ENCODE measurements at regions not wholly inside any gene's neighbourhood (a gene's known extent, or its start where the extent isn't known, plus 50 kb on each side); places are given as distances from the start of the nearest gene placed in this dataset.
"Not testable (repeated sequence)": the region's sequence is repeated elsewhere in the genome, so short reads cannot be mapped to it uniquely, and the experiment has no call there.

- not testable (repeated sequence) for H3K36me3 ChIP-seq (ENCODE audit: low read length); H3K27me3 ChIP-seq (ENCODE audit: low read length); H3F3A ChIP-seq (ENCODE audit: insufficient read depth); H3K4me2 ChIP-seq (ENCODE audit: low read depth, low read length, poor library complexity, severe bottlenecking); H3K27ac ChIP-seq (ENCODE audit: low read depth, low read length); H3K9me2 ChIP-seq (replicated peaks; ENCODE audit: insufficient read depth, low read length); H3K4me3 ChIP-seq (ENCODE audit: insufficient read depth, low read length, poor library complexity, severe bottlenecking); H3K79me2 ChIP-seq (ENCODE audit: insufficient read depth, low read length); H4K20me1 ChIP-seq (ENCODE audit: low read depth, low read length); H3K9ac ChIP-seq (ENCODE audit: low read length); H2AFZ ChIP-seq (ENCODE audit: low read depth, low read length, severe bottlenecking)
- peaks cover 19% of the 10 kb centered on the region; the same call in 1 of the 2 replicates for H3K9me3 ChIP-seq (ENCODE audit: insufficient read depth, low read length)
These were observed 215.4 kb downstream of the NNT start for GRCh38 chr5:43818394-43818793.

DNA sequence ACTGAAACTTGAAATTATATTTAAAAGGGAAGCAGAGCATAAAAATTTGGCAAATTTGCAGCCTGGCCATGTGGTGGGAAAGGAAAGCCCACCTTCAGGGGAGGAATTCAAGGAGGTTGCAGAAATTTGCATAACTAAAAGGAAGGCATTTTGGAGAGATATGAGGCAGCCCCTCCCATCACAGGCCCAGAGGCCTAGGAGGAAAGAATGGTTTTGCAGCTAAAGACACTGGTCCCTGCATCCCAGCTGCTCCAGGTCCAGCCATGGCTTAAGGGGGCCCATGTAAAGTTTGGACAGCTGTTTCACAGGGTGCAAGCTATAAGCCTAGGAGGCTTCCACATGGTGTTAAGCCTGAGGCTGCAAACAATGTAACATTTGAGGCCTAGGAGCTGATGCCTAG, 212.5 kb downstream of the NNT start:
- no peak for TF ChIP-seq EZH2phosphoT487 (conservative IDR thresholded peaks at IDR 0.05; ENCODE audit: low read length)

DNA sequence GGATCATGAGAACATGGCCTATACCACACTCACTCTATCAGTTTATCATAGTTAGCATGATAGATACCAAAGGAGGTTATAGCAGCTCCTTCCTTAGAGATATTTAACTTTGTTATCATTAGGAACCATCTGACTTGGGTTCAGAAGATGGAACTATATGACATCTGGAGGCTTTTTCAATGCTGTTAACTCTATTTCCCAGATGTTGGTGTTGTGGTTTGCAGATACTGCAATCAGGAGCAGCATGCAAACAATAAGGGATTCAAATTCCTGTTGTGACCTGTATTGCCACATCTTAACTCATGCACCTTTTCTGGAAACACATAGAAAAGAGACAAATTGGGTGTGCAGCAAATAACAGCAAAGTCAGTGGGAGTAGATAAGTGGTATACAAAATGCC, 201.7 kb downstream of the NNT start:
- no peak overlapping the region for H3K27ac ChIP-seq (ENCODE audit: low read depth, low read length)
- H3K27me3 ChIP-seq (ENCODE audit: low read length) = no peaks in the 10 kb centered on the region
- H3F3A ChIP-seq (ENCODE audit: insufficient read depth) = no peaks in the 10 kb centered on the region
- no peak overlapping the region for H3K9ac ChIP-seq (ENCODE audit: low read length)
- no peaks in the 10 kb centered on the region for H4K20me1 ChIP-seq (ENCODE audit: low read depth, low read length)
- TF ChIP-seq EZH2phosphoT487 (conservative IDR thresholded peaks at IDR 0.05; ENCODE audit: low read length) = no peak
- TF ChIP-seq, protein P1, sequence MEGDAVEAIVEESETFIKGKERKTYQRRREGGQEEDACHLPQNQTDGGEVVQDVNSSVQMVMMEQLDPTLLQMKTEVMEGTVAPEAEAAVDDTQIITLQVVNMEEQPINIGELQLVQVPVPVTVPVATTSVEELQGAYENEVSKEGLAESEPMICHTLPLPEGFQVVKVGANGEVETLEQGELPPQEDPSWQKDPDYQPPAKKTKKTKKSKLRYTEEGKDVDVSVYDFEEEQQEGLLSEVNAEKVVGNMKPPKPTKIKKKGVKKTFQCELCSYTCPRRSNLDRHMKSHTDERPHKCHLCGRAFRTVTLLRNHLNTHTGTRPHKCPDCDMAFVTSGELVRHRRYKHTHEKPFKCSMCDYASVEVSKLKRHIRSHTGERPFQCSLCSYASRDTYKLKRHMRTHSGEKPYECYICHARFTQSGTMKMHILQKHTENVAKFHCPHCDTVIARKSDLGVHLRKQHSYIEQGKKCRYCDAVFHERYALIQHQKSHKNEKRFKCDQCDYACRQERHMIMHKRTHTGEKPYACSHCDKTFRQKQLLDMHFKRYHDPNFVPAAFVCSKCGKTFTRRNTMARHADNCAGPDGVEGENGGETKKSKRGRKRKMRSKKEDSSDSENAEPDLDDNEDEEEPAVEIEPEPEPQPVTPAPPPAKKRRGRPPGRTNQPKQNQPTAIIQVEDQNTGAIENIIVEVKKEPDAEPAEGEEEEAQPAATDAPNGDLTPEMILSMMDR (IDR thresholded peaks at IDR 0.05; ENCODE audit: insufficient read depth, low read length, poor library complexity, severe bottlenecking) = no peak
- H3K9me2 ChIP-seq (replicated peaks; ENCODE audit: insufficient read depth, low read length) = no peaks in the 10 kb centered on the region
- H3K36me3 ChIP-seq (ENCODE audit: low read length) = no peaks in the 10 kb centered on the region
- no peaks in the 10 kb centered on the region for H3K9me3 ChIP-seq (ENCODE audit: insufficient read depth, low read length)
- no peak overlapping the region for H3K4me2 ChIP-seq (ENCODE audit: low read depth, low read length, poor library complexity, severe bottlenecking)
- H3K79me2 ChIP-seq (ENCODE audit: insufficient read depth, low read length) = no peaks in the 10 kb centered on the region
- no peak overlapping the region for H3K4me3 ChIP-seq (ENCODE audit: insufficient read depth, low read length, poor library complexity, severe bottlenecking)
- no peak overlapping the region for H2AFZ ChIP-seq (ENCODE audit: low read depth, low read length, severe bottlenecking)

More for the DNA sequence above, 212.5 kb downstream of the NNT start:
- Histone ChIP-seq H3K79me2 (ENCODE audit: insufficient read depth, low read length) (no peaks in the 10 kb centered on the region), H2AFZ (ENCODE audit: low read depth, low read length, severe bottlenecking) (no peak overlapping the region), H3K9me2 (replicated peaks; ENCODE audit: insufficient read depth, low read length) (no peaks in the 10 kb centered on the region), H4K20me1 (ENCODE audit: low read depth, low read length) (no peaks in the 10 kb centered on the region), H3K4me3 (ENCODE audit: insufficient read depth, low read length, poor library complexity, severe bottlenecking) (peak overlapping the region; percentile 6), H3K9ac (ENCODE audit: low read length) (no peak overlapping the region), H3F3A (ENCODE audit: insufficient read depth) (no peaks in the 10 kb centered on the region), H3K9me3 (ENCODE audit: insufficient read depth, low read length) (peaks cover 19% of the 10 kb centered on the region; the same call in 1 of the 2 replicates), H3K4me2 (ENCODE audit: low read depth, low read length, poor library complexity, severe bottlenecking) (no peak overlapping the region), H3K27me3 (ENCODE audit: low read length) (no peaks in the 10 kb centered on the region), H3K27ac (ENCODE audit: low read depth, low read length) (no peak overlapping the region), H3K36me3 (ENCODE audit: low read length) (no peaks in the 10 kb centered on the region)

DNA sequence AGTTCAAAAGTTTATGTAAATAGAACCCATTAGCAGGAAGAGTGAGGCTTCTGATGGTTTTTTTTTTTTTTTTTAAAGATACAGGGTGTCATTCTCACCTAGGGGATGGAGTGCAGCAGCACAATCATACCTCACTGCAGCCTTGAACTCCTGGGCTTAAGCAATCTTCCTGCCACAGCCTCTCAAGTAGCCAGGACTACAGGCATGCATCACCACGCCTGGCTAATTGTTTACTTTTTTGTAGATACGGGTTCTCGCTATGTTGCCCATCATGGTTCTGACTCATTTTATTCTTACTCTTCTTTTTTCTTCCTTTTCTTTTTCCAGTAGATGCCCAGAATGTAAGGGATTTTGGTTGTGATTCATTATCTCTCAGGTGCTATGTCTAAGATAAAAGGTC, 201.1 kb downstream of the NNT start:
- Histone ChIP-seq H2AFZ (ENCODE audit: low read depth, low read length, severe bottlenecking) (no peak overlapping the region), H3K9ac (ENCODE audit: low read length) (no peak overlapping the region), H3K4me3 (ENCODE audit: insufficient read depth, low read length, poor library complexity, severe bottlenecking) (no peak overlapping the region), H4K20me1 (ENCODE audit: low read depth, low read length) (no peaks in the 10 kb centered on the region), H3K4me2 (ENCODE audit: low read depth, low read length, poor library complexity, severe bottlenecking) (no peak overlapping the region), H3K36me3 (ENCODE audit: low read length) (no peaks in the 10 kb centered on the region), H3K27me3 (ENCODE audit: low read length) (no peaks in the 10 kb centered on the region), H3K79me2 (ENCODE audit: insufficient read depth, low read length) (no peaks in the 10 kb centered on the region), H3K27ac (ENCODE audit: low read depth, low read length) (no peak overlapping the region), H3K9me3 (ENCODE audit: insufficient read depth, low read length) (no peaks in the 10 kb centered on the region), H3F3A (ENCODE audit: insufficient read depth) (no peaks in the 10 kb centered on the region), H3K9me2 (replicated peaks; ENCODE audit: insufficient read depth, low read length) (no peaks in the 10 kb centered on the region)
- TF ChIP-seq EZH2phosphoT487 (conservative IDR thresholded peaks at IDR 0.05; ENCODE audit: low read length) = no peak
- TF ChIP-seq, protein P1 (IDR thresholded peaks at IDR 0.05; ENCODE audit: insufficient read depth, low read length, poor library complexity, severe bottlenecking) = no peak

All from SU-DHL-6 (cell line).